GM21367 (cell line): ENCODE measurements at regions not wholly inside any gene's neighbourhood (a gene's known extent, or its start where the extent isn't known, plus 50 kb on each side); places are given as distances from the start of the nearest gene placed in this dataset.
A peak's percentile ranks its signal among the peaks of the same experiment; 100 is the strongest.
"Not testable (repeated sequence)": the region's sequence is repeated elsewhere in the genome, so short reads cannot be mapped to it uniquely, and the experiment has no call there.

Experiments
- ATAC-seq: cut with Tn5 transposase; IDR thresholded peaks from one replicate; pipeline ENCODE4 v1.9.1; 2021; ENCODE audit not compliant: unreplicated experiment

- no peak for ATAC-seq
Observed at GRCh38 chr7:120053390-120053961, 219.5 kb upstream of the KCND2 start.

- no peak for ATAC-seq
Observed at GRCh38 chr7:120054376-120055100, 218.4 kb upstream of the KCND2 start.

- ATAC-seq: no peak
Observed at GRCh38 chr7:120055300-120055699, 217.7 kb upstream of the KCND2 start.

- no peak for ATAC-seq
Observed at GRCh38 chr7:120056227-120056626, 216.7 kb upstream of the KCND2 start.

- ATAC-seq: no peak
Observed at GRCh38 chr7:120059641-120060040, 213.3 kb upstream of the KCND2 start.

- no peak for ATAC-seq
Observed at GRCh38 chr7:120060281-120060680, 212.7 kb upstream of the KCND2 start.

GRCh38 chr7:120060875-120061274 is 212.1 kb upstream of the KCND2 start:
- peak; percentile 43 for ATAC-seq

- peak; percentile 93 for ATAC-seq
Observed at GRCh38 chr7:120064565-120064964, 208.4 kb upstream of the KCND2 start.

GRCh38 chr7:120066898-120067297 is 206.1 kb upstream of the KCND2 start:
- ATAC-seq: not testable (repeated sequence)

- no peak for ATAC-seq
Observed at GRCh38 chr7:120070201-120070600, 202.8 kb upstream of the KCND2 start.

- no peak for ATAC-seq
Observed at GRCh38 chr7:120077777-120078176, 195.2 kb upstream of the KCND2 start.

GRCh38 chr7:120079022-120079421 is 194.0 kb upstream of the KCND2 start:
- ATAC-seq: no peak

GRCh38 chr7:120079704-120080103 is 193.3 kb upstream of the KCND2 start:
- no peak for ATAC-seq

GRCh38 chr7:120086468-120086867 is 186.5 kb upstream of the KCND2 start:
- ATAC-seq: not testable (repeated sequence)

GRCh38 chr7:120089968-120090367 is 183.0 kb upstream of the KCND2 start:
- ATAC-seq: no peak

- no peak for ATAC-seq
Observed at GRCh38 chr7:120091807-120092206, 181.2 kb upstream of the KCND2 start.

GRCh38 chr7:120097020-120097419 is 176.0 kb upstream of the KCND2 start:
- ATAC-seq: no peak

- no peak for ATAC-seq
Observed at GRCh38 chr7:120097774-120098173, 175.2 kb upstream of the KCND2 start.

- ATAC-seq: no peak
Observed at GRCh38 chr7:120108376-120108775, 164.6 kb upstream of the KCND2 start.

- no peak for ATAC-seq
Observed at GRCh38 chr7:120110169-120110568, 162.8 kb upstream of the KCND2 start.

- ATAC-seq: no peak
Observed at GRCh38 chr7:120114626-120115025, 158.3 kb upstream of the KCND2 start.

GRCh38 chr7:120123528-120123927 is 149.4 kb upstream of the KCND2 start:
- no peak for ATAC-seq
